ENCODE measurements at regions not wholly inside any gene's neighbourhood (a gene's known extent, or its start where the extent isn't known, plus 50 kb on each side); places are given as distances from the start of the nearest gene placed in this dataset.

GRCh38 chr13:105974380-105974779, 561.1 kb downstream of the EFNB2 start:
- Histone ChIP-seq H2AFZ (ENCODE audit: low read length) (no peak overlapping the region), H3K4me1 (ENCODE audit: insufficient read depth, low read length, severe bottlenecking) (no peaks in the 10 kb centered on the region), H4K20me1 (ENCODE audit: insufficient read depth, low read length) (no peaks in the 10 kb centered on the region), H3F3A (ENCODE audit: insufficient read depth, low read length) (no peaks in the 10 kb centered on the region), H3K9me3 (ENCODE audit: low read length) (no peaks in the 10 kb centered on the region), H3K27me3 (ENCODE audit: insufficient read depth, low read length) (no peaks in the 10 kb centered on the region), H3K9me2 (ENCODE audit: low read depth, low read length) (no peaks in the 10 kb centered on the region), H3K4me3 (ENCODE audit: low read depth, low read length, poor library complexity, severe bottlenecking) (no peak overlapping the region), H3K36me3 (ENCODE audit: insufficient read depth, low read length) (no peaks in the 10 kb centered on the region), H3K79me2 (ENCODE audit: insufficient read depth, low read length) (no peaks in the 10 kb centered on the region), H3K9ac (ENCODE audit: low read length) (no peak overlapping the region), H3K4me2 (ENCODE audit: low read length) (no peak overlapping the region), H3K27ac (ENCODE audit: low read depth, low read length, poor library complexity, severe bottlenecking) (no peak overlapping the region)
- TF ChIP-seq, protein P1, sequence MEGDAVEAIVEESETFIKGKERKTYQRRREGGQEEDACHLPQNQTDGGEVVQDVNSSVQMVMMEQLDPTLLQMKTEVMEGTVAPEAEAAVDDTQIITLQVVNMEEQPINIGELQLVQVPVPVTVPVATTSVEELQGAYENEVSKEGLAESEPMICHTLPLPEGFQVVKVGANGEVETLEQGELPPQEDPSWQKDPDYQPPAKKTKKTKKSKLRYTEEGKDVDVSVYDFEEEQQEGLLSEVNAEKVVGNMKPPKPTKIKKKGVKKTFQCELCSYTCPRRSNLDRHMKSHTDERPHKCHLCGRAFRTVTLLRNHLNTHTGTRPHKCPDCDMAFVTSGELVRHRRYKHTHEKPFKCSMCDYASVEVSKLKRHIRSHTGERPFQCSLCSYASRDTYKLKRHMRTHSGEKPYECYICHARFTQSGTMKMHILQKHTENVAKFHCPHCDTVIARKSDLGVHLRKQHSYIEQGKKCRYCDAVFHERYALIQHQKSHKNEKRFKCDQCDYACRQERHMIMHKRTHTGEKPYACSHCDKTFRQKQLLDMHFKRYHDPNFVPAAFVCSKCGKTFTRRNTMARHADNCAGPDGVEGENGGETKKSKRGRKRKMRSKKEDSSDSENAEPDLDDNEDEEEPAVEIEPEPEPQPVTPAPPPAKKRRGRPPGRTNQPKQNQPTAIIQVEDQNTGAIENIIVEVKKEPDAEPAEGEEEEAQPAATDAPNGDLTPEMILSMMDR (IDR thresholded peaks at IDR 0.05; ENCODE audit: low read length): no peak
- no peak for TF ChIP-seq EZH2 (IDR thresholded peaks at IDR 0.05; ENCODE audit: borderline replicate concordance, low read length)

- Histone ChIP-seq H3K9me2 (ENCODE audit: low read depth, low read length) (no peaks in the 10 kb centered on the region), H3K27me3 (ENCODE audit: insufficient read depth, low read length) (no peaks in the 10 kb centered on the region), H3K36me3 (ENCODE audit: insufficient read depth, low read length) (no peaks in the 10 kb centered on the region), H3K4me1 (ENCODE audit: insufficient read depth, low read length, severe bottlenecking) (no peaks in the 10 kb centered on the region), H3F3A (ENCODE audit: insufficient read depth, low read length) (no peaks in the 10 kb centered on the region), H3K9ac (ENCODE audit: low read length) (no peak overlapping the region), H3K4me2 (ENCODE audit: low read length) (no peak overlapping the region), H3K79me2 (ENCODE audit: insufficient read depth, low read length) (no peaks in the 10 kb centered on the region), H2AFZ (ENCODE audit: low read length) (no peak overlapping the region), H4K20me1 (ENCODE audit: insufficient read depth, low read length) (no peaks in the 10 kb centered on the region), H3K9me3 (ENCODE audit: low read length) (no peaks in the 10 kb centered on the region), H3K4me3 (ENCODE audit: low read depth, low read length, poor library complexity, severe bottlenecking) (no peak overlapping the region), H3K27ac (ENCODE audit: low read depth, low read length, poor library complexity, severe bottlenecking) (no peak overlapping the region)
- TF ChIP-seq EZH2 (IDR thresholded peaks at IDR 0.05; ENCODE audit: borderline replicate concordance, low read length): no peak
- TF ChIP-seq, protein P1 (IDR thresholded peaks at IDR 0.05; ENCODE audit: low read length): no peak
Observed at GRCh38 chr13:105972811-105973590, 562.5 kb downstream of the EFNB2 start.

GRCh38 chr13:105972306-105972721, 563.1 kb downstream of the EFNB2 start:
- H3F3A ChIP-seq (ENCODE audit: insufficient read depth, low read length): no peaks in the 10 kb centered on the region

More at GRCh38 chr13:105972306-105972721, 563.1 kb downstream of the EFNB2 start:
- H3K9ac ChIP-seq (ENCODE audit: low read length): no peak overlapping the region
- no peak overlapping the region for H3K4me3 ChIP-seq (ENCODE audit: low read depth, low read length, poor library complexity, severe bottlenecking)
- no peaks in the 10 kb centered on the region for H3K4me1 ChIP-seq (ENCODE audit: insufficient read depth, low read length, severe bottlenecking)
- H3K9me2 ChIP-seq (ENCODE audit: low read depth, low read length): no peaks in the 10 kb centered on the region
- no peak for TF ChIP-seq EZH2 (IDR thresholded peaks at IDR 0.05; ENCODE audit: borderline replicate concordance, low read length)
- TF ChIP-seq, protein P1 (IDR thresholded peaks at IDR 0.05; ENCODE audit: low read length): no peak
- no peaks in the 10 kb centered on the region for H3K9me3 ChIP-seq (ENCODE audit: low read length)
- no peaks in the 10 kb centered on the region for H4K20me1 ChIP-seq (ENCODE audit: insufficient read depth, low read length)
- H3K4me2 ChIP-seq (ENCODE audit: low read length): no peak overlapping the region
- H3K79me2 ChIP-seq (ENCODE audit: insufficient read depth, low read length): no peaks in the 10 kb centered on the region
- no peak overlapping the region for H3K27ac ChIP-seq (ENCODE audit: low read depth, low read length, poor library complexity, severe bottlenecking)
- H2AFZ ChIP-seq (ENCODE audit: low read length): no peak overlapping the region
- H3K27me3 ChIP-seq (ENCODE audit: insufficient read depth, low read length): no peaks in the 10 kb centered on the region
- no peaks in the 10 kb centered on the region for H3K36me3 ChIP-seq (ENCODE audit: insufficient read depth, low read length)
